HEK293 (cell line): ENCODE measurements at regions not wholly inside any gene's neighbourhood (a gene's known extent, or its start where the extent isn't known, plus 50 kb on each side); places are given as distances from the start of the nearest gene placed in this dataset.
"Not testable (repeated sequence)": the region's sequence is repeated elsewhere in the genome, so short reads cannot be mapped to it uniquely, and the experiment has no call there.

Source experiments
- TCF7L2 ChIP-seq: IDR thresholded peaks from 2 replicates; pipeline ENCODE4 v1.6.1; 2011; ENCODE audit warnings: low read depth, mild to moderate bottlenecking, inconsistent platforms, low read length, moderate library complexity, borderline replicate concordance
- WT1 ChIP-seq: fragments of 450-650 bp; formaldehyde crosslinking; IDR thresholded peaks from 2 replicates; pipeline ENCODE4 v1.5.1; 2016; ENCODE audit warnings: missing biosample characterization, missing genetic modification characterization
- YY1 ChIP-seq: fragments of 450-650 bp; formaldehyde crosslinking; IDR thresholded peaks from 2 replicates; pipeline ENCODE4 v1.5.1; 2018; ENCODE audit warnings: missing biosample characterization, missing genetic modification characterization
- ZNF114 ChIP-seq: fragments of 450-650 bp; formaldehyde crosslinking; IDR thresholded peaks from 2 replicates; pipeline ENCODE4 v1.5.0; 2017; ENCODE audit warnings: missing biosample characterization, missing genetic modification characterization
- ZNF394 ChIP-seq: fragments of 450-650 bp; formaldehyde crosslinking; IDR thresholded peaks from 2 replicates; pipeline ENCODE4 v1.5.1; 2016; ENCODE audit warnings: missing biosample characterization, missing genetic modification characterization, mild to moderate bottlenecking, moderate library complexity, borderline replicate concordance
- ZSCAN23 ChIP-seq: fragments of 450-650 bp; formaldehyde crosslinking; IDR thresholded peaks from 2 replicates; pipeline ENCODE4 v1.5.1; 2016; ENCODE audit warnings: missing biosample characterization, missing genetic modification characterization
- TF ChIP-seq, protein P1 (sequence below): fragments of 450-650 bp; formaldehyde crosslinking; IDR thresholded peaks from 2 replicates; pipeline ENCODE4 v1.5.1; 2016; ENCODE audit warnings: missing biosample characterization, missing genetic modification characterization
- TF ChIP-seq, protein P2 (sequence below): fragments of 450-650 bp; formaldehyde crosslinking; IDR thresholded peaks from 2 replicates; pipeline ENCODE4 v1.5.1; 2016; ENCODE audit warnings: missing biosample characterization, missing genetic modification characterization

DNA sequence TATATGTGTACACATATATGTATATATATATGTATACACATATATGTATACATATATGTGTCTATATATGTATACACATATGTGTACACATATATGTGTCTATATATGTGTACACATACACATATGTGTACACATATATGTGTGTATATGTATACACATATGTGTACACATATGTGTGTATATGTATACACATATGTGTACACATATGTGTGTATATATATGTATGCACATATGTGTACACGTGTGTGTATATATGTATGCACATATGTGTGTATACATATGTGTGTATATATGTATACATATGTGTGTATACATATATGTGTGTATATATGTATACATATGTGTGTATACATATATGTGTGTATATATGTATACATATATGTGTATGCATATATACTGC is 76.7 kb upstream of the RBPJ start:
- not testable (repeated sequence) for TF ChIP-seq WT1 (tag by site-specific recombination); TCF7L2; YY1 (tag by site-specific recombination); ZNF394 (tag by site-specific recombination); ZSCAN23 (tag by site-specific recombination); ZNF114 (tag by site-specific recombination)
- TF ChIP-seq, protein P1, sequence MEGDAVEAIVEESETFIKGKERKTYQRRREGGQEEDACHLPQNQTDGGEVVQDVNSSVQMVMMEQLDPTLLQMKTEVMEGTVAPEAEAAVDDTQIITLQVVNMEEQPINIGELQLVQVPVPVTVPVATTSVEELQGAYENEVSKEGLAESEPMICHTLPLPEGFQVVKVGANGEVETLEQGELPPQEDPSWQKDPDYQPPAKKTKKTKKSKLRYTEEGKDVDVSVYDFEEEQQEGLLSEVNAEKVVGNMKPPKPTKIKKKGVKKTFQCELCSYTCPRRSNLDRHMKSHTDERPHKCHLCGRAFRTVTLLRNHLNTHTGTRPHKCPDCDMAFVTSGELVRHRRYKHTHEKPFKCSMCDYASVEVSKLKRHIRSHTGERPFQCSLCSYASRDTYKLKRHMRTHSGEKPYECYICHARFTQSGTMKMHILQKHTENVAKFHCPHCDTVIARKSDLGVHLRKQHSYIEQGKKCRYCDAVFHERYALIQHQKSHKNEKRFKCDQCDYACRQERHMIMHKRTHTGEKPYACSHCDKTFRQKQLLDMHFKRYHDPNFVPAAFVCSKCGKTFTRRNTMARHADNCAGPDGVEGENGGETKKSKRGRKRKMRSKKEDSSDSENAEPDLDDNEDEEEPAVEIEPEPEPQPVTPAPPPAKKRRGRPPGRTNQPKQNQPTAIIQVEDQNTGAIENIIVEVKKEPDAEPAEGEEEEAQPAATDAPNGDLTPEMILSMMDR (tag by site-specific recombination), result not testable (repeated sequence)
- TF ChIP-seq, protein P2, sequence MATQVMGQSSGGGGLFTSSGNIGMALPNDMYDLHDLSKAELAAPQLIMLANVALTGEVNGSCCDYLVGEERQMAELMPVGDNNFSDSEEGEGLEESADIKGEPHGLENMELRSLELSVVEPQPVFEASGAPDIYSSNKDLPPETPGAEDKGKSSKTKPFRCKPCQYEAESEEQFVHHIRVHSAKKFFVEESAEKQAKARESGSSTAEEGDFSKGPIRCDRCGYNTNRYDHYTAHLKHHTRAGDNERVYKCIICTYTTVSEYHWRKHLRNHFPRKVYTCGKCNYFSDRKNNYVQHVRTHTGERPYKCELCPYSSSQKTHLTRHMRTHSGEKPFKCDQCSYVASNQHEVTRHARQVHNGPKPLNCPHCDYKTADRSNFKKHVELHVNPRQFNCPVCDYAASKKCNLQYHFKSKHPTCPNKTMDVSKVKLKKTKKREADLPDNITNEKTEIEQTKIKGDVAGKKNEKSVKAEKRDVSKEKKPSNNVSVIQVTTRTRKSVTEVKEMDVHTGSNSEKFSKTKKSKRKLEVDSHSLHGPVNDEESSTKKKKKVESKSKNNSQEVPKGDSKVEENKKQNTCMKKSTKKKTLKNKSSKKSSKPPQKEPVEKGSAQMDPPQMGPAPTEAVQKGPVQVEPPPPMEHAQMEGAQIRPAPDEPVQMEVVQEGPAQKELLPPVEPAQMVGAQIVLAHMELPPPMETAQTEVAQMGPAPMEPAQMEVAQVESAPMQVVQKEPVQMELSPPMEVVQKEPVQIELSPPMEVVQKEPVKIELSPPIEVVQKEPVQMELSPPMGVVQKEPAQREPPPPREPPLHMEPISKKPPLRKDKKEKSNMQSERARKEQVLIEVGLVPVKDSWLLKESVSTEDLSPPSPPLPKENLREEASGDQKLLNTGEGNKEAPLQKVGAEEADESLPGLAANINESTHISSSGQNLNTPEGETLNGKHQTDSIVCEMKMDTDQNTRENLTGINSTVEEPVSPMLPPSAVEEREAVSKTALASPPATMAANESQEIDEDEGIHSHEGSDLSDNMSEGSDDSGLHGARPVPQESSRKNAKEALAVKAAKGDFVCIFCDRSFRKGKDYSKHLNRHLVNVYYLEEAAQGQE (tag by site-specific recombination), result not testable (repeated sequence)
